ENCODE measurements at regions not wholly inside any gene's neighbourhood (a gene's known extent, or its start where the extent isn't known, plus 50 kb on each side); places are given as distances from the start of the nearest gene placed in this dataset.

GRCh38 chr13:90103099-90103784 is 1244.2 kb upstream of the MIR17HG start:
- TF ChIP-seq POLR2AphosphoS5 (IDR thresholded peaks at IDR 0.05) (no peak), EP300 (IDR thresholded peaks at IDR 0.05) (no peak), CTCF (IDR thresholded peaks at IDR 0.05) (no peak), POLR2A (IDR thresholded peaks at IDR 0.05) (no peak)

Data from gastroesophageal sphincter (tissue), 3 donors.